ENCODE measurements at regions not wholly inside any gene's neighbourhood (a gene's known extent, or its start where the extent isn't known, plus 50 kb on each side); places are given as distances from the start of the nearest gene placed in this dataset.

GRCh38 chr12:16685107-16685506 is 79.1 kb upstream of the LMO3 start:
- H3K79me2 ChIP-seq (ENCODE audit: insufficient read depth, low read length) = no peaks in the 10 kb centered on the region
- no peaks in the 10 kb centered on the region for H3K4me1 ChIP-seq (ENCODE audit: insufficient read depth, low read length, severe bottlenecking)
- H3F3A ChIP-seq (ENCODE audit: insufficient read depth, low read length) = no peaks in the 10 kb centered on the region
- H3K27me3 ChIP-seq (ENCODE audit: insufficient read depth, low read length) = no peaks in the 10 kb centered on the region
- H3K9me3 ChIP-seq (ENCODE audit: low read length) = no peaks in the 10 kb centered on the region
- TF ChIP-seq EZH2 (IDR thresholded peaks at IDR 0.05; ENCODE audit: borderline replicate concordance, low read length) = no peak
- TF ChIP-seq, protein P1, sequence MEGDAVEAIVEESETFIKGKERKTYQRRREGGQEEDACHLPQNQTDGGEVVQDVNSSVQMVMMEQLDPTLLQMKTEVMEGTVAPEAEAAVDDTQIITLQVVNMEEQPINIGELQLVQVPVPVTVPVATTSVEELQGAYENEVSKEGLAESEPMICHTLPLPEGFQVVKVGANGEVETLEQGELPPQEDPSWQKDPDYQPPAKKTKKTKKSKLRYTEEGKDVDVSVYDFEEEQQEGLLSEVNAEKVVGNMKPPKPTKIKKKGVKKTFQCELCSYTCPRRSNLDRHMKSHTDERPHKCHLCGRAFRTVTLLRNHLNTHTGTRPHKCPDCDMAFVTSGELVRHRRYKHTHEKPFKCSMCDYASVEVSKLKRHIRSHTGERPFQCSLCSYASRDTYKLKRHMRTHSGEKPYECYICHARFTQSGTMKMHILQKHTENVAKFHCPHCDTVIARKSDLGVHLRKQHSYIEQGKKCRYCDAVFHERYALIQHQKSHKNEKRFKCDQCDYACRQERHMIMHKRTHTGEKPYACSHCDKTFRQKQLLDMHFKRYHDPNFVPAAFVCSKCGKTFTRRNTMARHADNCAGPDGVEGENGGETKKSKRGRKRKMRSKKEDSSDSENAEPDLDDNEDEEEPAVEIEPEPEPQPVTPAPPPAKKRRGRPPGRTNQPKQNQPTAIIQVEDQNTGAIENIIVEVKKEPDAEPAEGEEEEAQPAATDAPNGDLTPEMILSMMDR (IDR thresholded peaks at IDR 0.05; ENCODE audit: low read length) = peak; percentile 31; the same call in 1 of the 2 replicates
- H3K4me2 ChIP-seq (ENCODE audit: low read length) = no peak overlapping the region
- H3K9ac ChIP-seq (ENCODE audit: low read length) = no peak overlapping the region
- H4K20me1 ChIP-seq (ENCODE audit: insufficient read depth, low read length) = no peaks in the 10 kb centered on the region
- no peak overlapping the region for H2AFZ ChIP-seq (ENCODE audit: low read length)
- H3K27ac ChIP-seq (ENCODE audit: low read depth, low read length, poor library complexity, severe bottlenecking) = no peak overlapping the region
- no peaks in the 10 kb centered on the region for H3K36me3 ChIP-seq (ENCODE audit: insufficient read depth, low read length)
- no peak overlapping the region for H3K4me3 ChIP-seq (ENCODE audit: low read depth, low read length, poor library complexity, severe bottlenecking)
- H3K9me2 ChIP-seq (ENCODE audit: low read depth, low read length) = no peaks in the 10 kb centered on the region

DNA sequence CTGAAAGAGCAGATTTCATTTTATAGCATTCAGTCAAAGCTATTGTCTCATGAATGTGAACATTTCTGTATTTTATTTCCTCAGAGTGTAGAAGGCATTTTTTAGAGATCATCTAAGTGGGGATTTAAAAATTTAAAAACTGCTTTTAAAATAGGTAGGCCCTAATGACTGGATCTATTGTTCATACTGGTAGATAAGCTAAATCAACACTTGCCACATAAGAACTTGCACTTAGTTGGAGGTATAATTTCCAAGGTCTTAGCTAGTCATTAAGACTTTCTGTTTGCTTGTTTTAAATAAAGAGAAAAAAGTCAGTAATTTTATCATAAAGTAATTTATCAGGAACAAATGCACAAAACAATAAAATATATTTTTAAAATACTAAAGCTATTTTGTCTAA is 75.2 kb upstream of the LMO3 start:
- Histone ChIP-seq H3K79me2 (ENCODE audit: insufficient read depth, low read length) (no peaks in the 10 kb centered on the region), H3K36me3 (ENCODE audit: insufficient read depth, low read length) (no peaks in the 10 kb centered on the region), H2AFZ (ENCODE audit: low read length) (no peak overlapping the region), H4K20me1 (ENCODE audit: insufficient read depth, low read length) (no peaks in the 10 kb centered on the region), H3K4me3 (ENCODE audit: low read depth, low read length, poor library complexity, severe bottlenecking) (no peak overlapping the region), H3K4me1 (ENCODE audit: insufficient read depth, low read length, severe bottlenecking) (no peaks in the 10 kb centered on the region), H3K9ac (ENCODE audit: low read length) (no peak overlapping the region), H3K4me2 (ENCODE audit: low read length) (no peak overlapping the region), H3K9me2 (ENCODE audit: low read depth, low read length) (no peaks in the 10 kb centered on the region), H3F3A (ENCODE audit: insufficient read depth, low read length) (no peaks in the 10 kb centered on the region), H3K27ac (ENCODE audit: low read depth, low read length, poor library complexity, severe bottlenecking) (no peak overlapping the region), H3K9me3 (ENCODE audit: low read length) (no peaks in the 10 kb centered on the region), H3K27me3 (ENCODE audit: insufficient read depth, low read length) (no peaks in the 10 kb centered on the region)
- TF ChIP-seq, protein P1 (IDR thresholded peaks at IDR 0.05; ENCODE audit: low read length) = no peak
- no peak for TF ChIP-seq EZH2 (IDR thresholded peaks at IDR 0.05; ENCODE audit: borderline replicate concordance, low read length)

GRCh38 chr12:16675438-16675837 is 69.5 kb upstream of the LMO3 start:
- H3F3A ChIP-seq (ENCODE audit: insufficient read depth, low read length) = no peaks in the 10 kb centered on the region
- H3K27me3 ChIP-seq (ENCODE audit: insufficient read depth, low read length) = no peaks in the 10 kb centered on the region

More at GRCh38 chr12:16675438-16675837, 69.5 kb upstream of the LMO3 start:
- no peak overlapping the region for H3K4me3 ChIP-seq (ENCODE audit: low read depth, low read length, poor library complexity, severe bottlenecking)
- no peak overlapping the region for H2AFZ ChIP-seq (ENCODE audit: low read length)
- H3K79me2 ChIP-seq (ENCODE audit: insufficient read depth, low read length) = no peaks in the 10 kb centered on the region
- no peaks in the 10 kb centered on the region for H3K9me3 ChIP-seq (ENCODE audit: low read length)
- no peaks in the 10 kb centered on the region for H3K9me2 ChIP-seq (ENCODE audit: low read depth, low read length)
- peaks cover 9% of the 10 kb centered on the region for H3K4me1 ChIP-seq (ENCODE audit: insufficient read depth, low read length, severe bottlenecking)
- no peak overlapping the region for H3K27ac ChIP-seq (ENCODE audit: low read depth, low read length, poor library complexity, severe bottlenecking)
- TF ChIP-seq, protein P1 (IDR thresholded peaks at IDR 0.05; ENCODE audit: low read length) = no peak
- TF ChIP-seq EZH2 (IDR thresholded peaks at IDR 0.05; ENCODE audit: borderline replicate concordance, low read length) = no peak
- H4K20me1 ChIP-seq (ENCODE audit: insufficient read depth, low read length) = no peaks in the 10 kb centered on the region
- no peak overlapping the region for H3K4me2 ChIP-seq (ENCODE audit: low read length)
- no peak overlapping the region for H3K9ac ChIP-seq (ENCODE audit: low read length)
- H3K36me3 ChIP-seq (ENCODE audit: insufficient read depth, low read length) = no peaks in the 10 kb centered on the region
